GM13977 (cell line): ENCODE measurements at regions not wholly inside any gene's neighbourhood (a gene's known extent, or its start where the extent isn't known, plus 50 kb on each side); places are given as distances from the start of the nearest gene placed in this dataset.

Experiments
- DNase-seq: peaks from one replicate; pipeline ENCODE4 v3.0.0; 2012; ENCODE audit warnings: low spot score
- CTCF ChIP-seq: IDR thresholded peaks from 2 replicates; pipeline ENCODE4 v1.5.1; 2012; ENCODE audit warnings: mild to moderate bottlenecking, control low read depth; ENCODE audit not compliant: insufficient read depth; ENCODE audit errors: extremely low read depth, missing control alignments
- in situ Hi-C: fragments of 300-500 bp; cut with MboI; formaldehyde crosslinking; loops from one replicate; pipeline ENCODE4 v1.12.0; 2022; ENCODE audit warnings: low sequenced_read_pairs, low pct_unique_long_range_greater_than_20kb, mixed read lengths, inconsistent platforms; ENCODE audit not compliant: unreplicated experiment

- DNase-seq: no peak
- in situ Hi-C loops: no loop called here
- no peak for TF ChIP-seq CTCF
Measured at GRCh38 chr14:98822917-98823316, 449.1 kb downstream of the BCL11B start.

- in situ Hi-C loops: no loop called here
- TF ChIP-seq CTCF: no peak
- DNase-seq: no peak
Measured at GRCh38 chr14:98826618-98827017, 445.4 kb downstream of the BCL11B start.

GRCh38 chr14:98834119-98834518 is 437.9 kb downstream of the BCL11B start:
- no peak for TF ChIP-seq CTCF
- no peak for DNase-seq
- in situ Hi-C loops: no loop called here

GRCh38 chr14:98835051-98835824 is 436.8 kb downstream of the BCL11B start:
- no peak for DNase-seq
- in situ Hi-C loops: no loop called here
- TF ChIP-seq CTCF: no peak

GRCh38 chr14:98835825-98836100 is 436.2 kb downstream of the BCL11B start:
- in situ Hi-C loops: no loop called here
- DNase-seq: no peak
- no peak for TF ChIP-seq CTCF

GRCh38 chr14:98840091-98840490 is 431.9 kb downstream of the BCL11B start:
- no peak for DNase-seq
- TF ChIP-seq CTCF: no peak
- in situ Hi-C loops: no loop called here
